Neural crest cell (in vitro differentiated cells): ENCODE measurements at regions not wholly inside any gene's neighbourhood (a gene's known extent, or its start where the extent isn't known, plus 50 kb on each side); places are given as distances from the start of the nearest gene placed in this dataset.
"Not testable (repeated sequence)": the region's sequence is repeated elsewhere in the genome, so short reads cannot be mapped to it uniquely, and the experiment has no call there.

Experiments
- DNase-seq: peaks from one replicate; pipeline ENCODE4 v3.0.0; 2021; ENCODE audit warnings: low read depth, mixed read lengths, low spot score
- H3K27ac Mint-ChIP-seq: one replicate; pipeline ENCODE4 v1.8.0; 2021; ENCODE audit warnings: mild to moderate bottlenecking, mixed read lengths; ENCODE audit not compliant: unreplicated experiment
- H3K27me3 Mint-ChIP-seq: 2 replicates; pipeline ENCODE4 v1.8.0; 2021; ENCODE audit warnings: low read depth, mild to moderate bottlenecking, mixed read lengths
- H3K36me3 Mint-ChIP-seq: 2 replicates; pipeline ENCODE4 v1.8.0; 2021; ENCODE audit warnings: low read depth, mild to moderate bottlenecking, mixed read lengths
- H3K4me1 Mint-ChIP-seq: 2 replicates; pipeline ENCODE4 v1.8.0; 2021; ENCODE audit warnings: mixed read lengths
- H3K4me3 Mint-ChIP-seq: one replicate; pipeline ENCODE4 v1.8.0; 2021; ENCODE audit warnings: mild to moderate bottlenecking, mixed read lengths
- H3K9me3 Mint-ChIP-seq: 2 replicates; pipeline ENCODE4 v1.8.0; 2021; ENCODE audit warnings: mixed read lengths
- CTCF ChIP-seq: fragments of 200-600 bp; sonication (generic); conservative IDR thresholded peaks from 2 replicates; pipeline ENCODE4 v1.5.0; 2021; ENCODE audit warnings: antibody characterized with exemption, mild to moderate bottlenecking

DNA sequence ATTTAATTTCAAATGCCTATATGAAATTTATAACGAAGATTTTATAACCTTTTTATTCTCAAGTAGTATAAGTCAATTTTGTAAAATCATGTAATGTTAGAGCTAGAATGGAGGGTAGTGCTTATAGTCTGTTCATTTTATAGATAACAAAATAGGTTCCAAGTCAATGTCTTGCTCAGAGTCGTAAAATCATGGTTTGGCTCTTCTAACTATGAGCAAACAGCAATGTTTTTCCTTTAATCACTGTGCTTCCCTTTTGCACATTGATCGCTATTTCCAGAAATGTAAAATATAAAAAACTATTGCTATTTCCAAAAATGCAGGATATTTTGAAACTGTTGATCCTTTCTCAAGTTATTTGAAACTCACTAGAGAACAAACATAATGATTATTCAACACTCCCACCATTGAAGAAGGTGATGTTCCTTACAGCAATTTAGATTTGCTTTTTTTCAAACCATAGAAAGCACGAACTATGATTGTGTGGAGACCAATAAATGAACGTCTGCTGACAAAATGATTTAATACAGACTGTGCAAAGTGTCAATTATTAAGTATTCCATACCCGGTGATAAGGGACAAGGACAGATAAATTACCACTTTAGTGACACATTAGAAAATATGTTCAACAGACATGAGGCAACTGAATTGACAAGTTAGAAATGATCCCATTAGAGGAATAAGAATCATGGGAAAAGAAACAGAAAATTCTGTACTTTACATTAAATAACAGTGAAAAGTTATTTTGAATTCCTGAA is 412.1 kb upstream of the TECRL start:
- no peak for TF ChIP-seq CTCF
- H3K4me3 Mint-ChIP-seq = no peak overlapping the region
- H3K27me3 Mint-ChIP-seq = no peaks in the 10 kb centered on the region

DNA sequence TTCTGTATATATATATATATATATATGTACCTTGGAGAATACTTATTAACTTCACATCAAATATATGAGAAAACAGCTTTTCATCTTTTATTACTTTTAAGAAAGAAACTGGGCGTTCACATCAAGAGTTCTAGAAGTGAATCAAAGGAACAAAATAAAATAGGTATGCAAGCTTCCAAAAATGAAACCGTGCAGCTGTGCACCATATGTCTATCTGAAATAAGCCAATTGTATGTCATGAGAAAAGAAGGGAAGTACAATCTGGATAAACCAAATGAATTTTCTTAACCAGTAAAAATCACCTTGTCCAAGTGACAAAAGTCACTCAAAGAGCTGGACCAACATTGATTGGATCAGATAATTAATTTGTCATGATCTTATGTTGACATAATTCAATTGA is 405.4 kb upstream of the TECRL start:
- no peak overlapping the region for H3K4me3 Mint-ChIP-seq
- DNase-seq = no peak
- TF ChIP-seq CTCF = no peak
- no peaks in the 10 kb centered on the region for H3K36me3 Mint-ChIP-seq
- no peak overlapping the region for H3K27ac Mint-ChIP-seq
- peaks cover 2% of the 10 kb centered on the region for H3K9me3 Mint-ChIP-seq
- H3K4me1 Mint-ChIP-seq = no peaks in the 10 kb centered on the region
- no peaks in the 10 kb centered on the region for H3K27me3 Mint-ChIP-seq

More for the DNA sequence above, 412.1 kb upstream of the TECRL start:
- no peak for DNase-seq
- H3K36me3 Mint-ChIP-seq = no peaks in the 10 kb centered on the region
- no peaks in the 10 kb centered on the region for H3K9me3 Mint-ChIP-seq
- no peak overlapping the region for H3K27ac Mint-ChIP-seq
- H3K4me1 Mint-ChIP-seq = no peaks in the 10 kb centered on the region

GRCh38 chr4:64807821-64808220 is 398.6 kb upstream of the TECRL start:
- Mint-ChIP-seq H3K27ac (no peak overlapping the region), H3K4me1 (no peaks in the 10 kb centered on the region), H3K4me3 (no peak overlapping the region), H3K9me3 (peaks cover 9% of the 10 kb centered on the region), H3K36me3 (peaks cover 5% of the 10 kb centered on the region), H3K27me3 (no peaks in the 10 kb centered on the region)
- no peak for DNase-seq
- no peak for TF ChIP-seq CTCF

DNA sequence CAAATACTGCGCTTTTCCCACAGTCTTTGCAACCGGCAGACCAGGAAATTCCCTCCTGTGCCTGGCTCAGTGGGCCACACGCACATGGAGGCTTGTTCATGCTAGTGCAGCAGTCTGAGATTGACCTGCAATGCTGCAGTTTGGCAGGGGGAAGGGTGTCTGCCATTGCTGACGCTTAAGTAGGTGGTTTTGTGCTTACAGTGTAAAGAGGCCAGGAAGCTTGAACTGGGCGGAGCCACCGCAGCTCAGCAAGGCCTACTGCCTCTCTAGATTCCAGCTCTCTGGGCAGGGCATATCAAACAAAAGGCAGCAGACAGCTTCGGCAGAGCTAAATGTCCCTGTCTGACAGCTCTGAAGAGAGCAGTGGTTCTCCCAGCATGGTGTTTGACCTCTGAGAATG is 390.5 kb upstream of the TECRL start:
- Mint-ChIP-seq H3K27me3 (no peaks in the 10 kb centered on the region), H3K36me3 (peaks cover 4% of the 10 kb centered on the region), H3K4me3 (no peak overlapping the region), H3K9me3 (peaks cover 8% of the 10 kb centered on the region), H3K27ac (no peak overlapping the region), H3K4me1 (no peaks in the 10 kb centered on the region)
- no peak for DNase-seq
- TF ChIP-seq CTCF = no peak

GRCh38 chr4:64798828-64799227 is 389.6 kb upstream of the TECRL start:
- not testable (repeated sequence) for H3K27ac Mint-ChIP-seq

GRCh38 chr4:64796581-64796980 is 387.3 kb upstream of the TECRL start:
- no peak for TF ChIP-seq CTCF
- Mint-ChIP-seq H3K4me3 (no peak overlapping the region), H3K27me3 (no peaks in the 10 kb centered on the region), H3K27ac (no peak overlapping the region), H3K4me1 (no peaks in the 10 kb centered on the region), H3K36me3 (no peaks in the 10 kb centered on the region), H3K9me3 (no peaks in the 10 kb centered on the region)
- DNase-seq = no peak

More at GRCh38 chr4:64798828-64799227, 389.6 kb upstream of the TECRL start:
- H3K9me3 Mint-ChIP-seq, DNase-seq, H3K4me3 Mint-ChIP-seq, H3K36me3 Mint-ChIP-seq, H3K27me3 Mint-ChIP-seq, H3K4me1 Mint-ChIP-seq: not testable (repeated sequence)
